ENCODE measurements at regions not wholly inside any gene's neighbourhood (a gene's known extent, or its start where the extent isn't known, plus 50 kb on each side); places are given as distances from the start of the nearest gene placed in this dataset.

- TF ChIP-seq, protein P1, sequence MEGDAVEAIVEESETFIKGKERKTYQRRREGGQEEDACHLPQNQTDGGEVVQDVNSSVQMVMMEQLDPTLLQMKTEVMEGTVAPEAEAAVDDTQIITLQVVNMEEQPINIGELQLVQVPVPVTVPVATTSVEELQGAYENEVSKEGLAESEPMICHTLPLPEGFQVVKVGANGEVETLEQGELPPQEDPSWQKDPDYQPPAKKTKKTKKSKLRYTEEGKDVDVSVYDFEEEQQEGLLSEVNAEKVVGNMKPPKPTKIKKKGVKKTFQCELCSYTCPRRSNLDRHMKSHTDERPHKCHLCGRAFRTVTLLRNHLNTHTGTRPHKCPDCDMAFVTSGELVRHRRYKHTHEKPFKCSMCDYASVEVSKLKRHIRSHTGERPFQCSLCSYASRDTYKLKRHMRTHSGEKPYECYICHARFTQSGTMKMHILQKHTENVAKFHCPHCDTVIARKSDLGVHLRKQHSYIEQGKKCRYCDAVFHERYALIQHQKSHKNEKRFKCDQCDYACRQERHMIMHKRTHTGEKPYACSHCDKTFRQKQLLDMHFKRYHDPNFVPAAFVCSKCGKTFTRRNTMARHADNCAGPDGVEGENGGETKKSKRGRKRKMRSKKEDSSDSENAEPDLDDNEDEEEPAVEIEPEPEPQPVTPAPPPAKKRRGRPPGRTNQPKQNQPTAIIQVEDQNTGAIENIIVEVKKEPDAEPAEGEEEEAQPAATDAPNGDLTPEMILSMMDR (conservative IDR thresholded peaks at IDR 0.05; ENCODE audit: low read depth, low read length): no peak
- no peak overlapping the region for H3K4me3 ChIP-seq (ENCODE audit: low read depth, low read length)
- no peak for DNase-seq (ENCODE audit: low read depth)
These were observed 267.3 kb upstream of the LYZL1 start for GRCh38 chr10:29021591-29021990.

DNA sequence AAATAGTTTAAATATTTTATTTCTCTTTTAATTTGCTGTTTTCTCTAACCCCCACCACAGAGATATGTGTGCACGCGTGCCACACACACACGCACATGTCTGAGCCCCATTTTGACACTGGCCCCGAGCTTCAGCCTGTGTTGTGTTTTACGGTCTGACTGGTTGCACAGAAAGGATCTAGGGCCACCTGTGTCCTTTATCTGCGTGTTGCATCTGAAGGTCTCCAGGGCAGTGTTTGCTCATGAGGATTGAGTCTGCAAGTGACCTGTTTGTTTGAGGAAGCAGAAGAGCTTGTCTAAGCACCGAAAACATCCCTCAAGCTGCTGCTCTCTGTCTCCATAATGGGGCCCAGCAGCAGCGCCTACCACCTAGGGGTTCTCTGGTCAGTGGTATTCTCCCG, 266.4 kb upstream of the LYZL1 start:
- DNase-seq (ENCODE audit: low read depth): no peak
- TF ChIP-seq, protein P1 (conservative IDR thresholded peaks at IDR 0.05; ENCODE audit: low read depth, low read length): no peak
- H3K4me3 ChIP-seq (ENCODE audit: low read depth, low read length): no peak overlapping the region

DNA sequence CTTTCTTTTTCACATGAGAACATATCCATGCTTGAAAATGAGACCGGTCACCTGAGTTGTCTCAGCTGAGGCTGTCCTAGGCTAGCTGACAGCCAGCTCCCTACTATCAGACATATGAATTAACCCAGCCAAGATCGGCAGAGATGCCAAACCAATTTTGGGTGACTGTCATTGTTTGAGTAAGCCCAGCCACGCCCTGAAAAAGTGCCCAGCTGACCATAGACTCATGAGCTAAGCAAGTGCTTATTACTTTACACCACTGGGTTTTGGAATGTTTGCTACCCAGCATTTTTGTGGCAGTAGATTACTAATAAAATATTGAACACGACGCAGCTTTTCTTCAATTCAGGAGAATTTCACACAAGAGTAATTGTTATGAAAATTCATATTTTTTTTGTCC, 265.2 kb upstream of the LYZL1 start:
- no peak for DNase-seq (ENCODE audit: low read depth)
- no peak overlapping the region for H3K4me3 ChIP-seq (ENCODE audit: low read depth, low read length)
- TF ChIP-seq, protein P1 (conservative IDR thresholded peaks at IDR 0.05; ENCODE audit: low read depth, low read length): no peak

- DNase-seq (ENCODE audit: low read depth): no peak
- TF ChIP-seq, protein P1 (conservative IDR thresholded peaks at IDR 0.05; ENCODE audit: low read depth, low read length): no peak
- no peak overlapping the region for H3K4me3 ChIP-seq (ENCODE audit: low read depth, low read length)
These were observed 262.6 kb upstream of the LYZL1 start for GRCh38 chr10:29026065-29026797.

DNA sequence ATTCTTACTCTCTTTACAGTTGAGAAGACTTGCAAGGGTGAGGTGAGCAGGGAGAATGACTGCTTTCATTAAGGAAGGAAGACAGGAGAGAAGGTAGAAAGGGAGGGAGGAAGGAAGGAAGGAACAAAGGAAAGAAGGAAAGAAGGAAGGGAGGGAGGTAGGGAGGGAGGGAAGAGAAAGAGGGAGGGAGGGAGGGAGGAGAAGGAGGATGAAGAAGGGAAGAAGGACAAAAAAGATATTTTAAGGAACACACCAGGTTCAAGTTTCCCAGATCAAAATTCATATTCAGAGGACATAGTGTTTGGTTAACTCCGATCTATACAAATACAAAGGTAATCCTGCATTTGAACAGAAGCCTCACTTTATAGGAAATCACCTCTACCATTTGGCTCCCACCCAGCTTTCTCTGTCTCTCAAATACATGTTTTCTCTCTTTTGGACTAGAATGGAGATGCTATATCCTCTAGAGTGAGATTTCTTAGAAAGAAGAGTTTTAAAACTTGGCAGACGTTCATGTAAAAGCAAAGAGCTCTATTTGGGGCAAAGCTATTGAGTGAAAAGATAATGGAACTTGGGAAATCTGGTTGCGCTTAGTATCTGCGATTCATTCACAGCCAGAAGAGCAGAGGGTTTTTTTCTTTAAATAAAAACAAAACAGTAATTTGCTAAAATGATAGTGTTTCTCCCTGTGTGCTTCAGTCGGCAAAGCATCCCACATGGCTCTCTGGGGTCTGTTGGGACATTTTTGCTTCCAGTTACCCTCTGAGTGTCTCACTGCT, 261.9 kb upstream of the LYZL1 start:
- DNase-seq (ENCODE audit: low read depth): no peak
- TF ChIP-seq, protein P1 (conservative IDR thresholded peaks at IDR 0.05; ENCODE audit: low read depth, low read length): no peak
- no peak overlapping the region for H3K4me3 ChIP-seq (ENCODE audit: low read depth, low read length)

GRCh38 chr10:29028486-29028885, 260.4 kb upstream of the LYZL1 start:
- DNase-seq (ENCODE audit: low read depth): no peak
- TF ChIP-seq, protein P1 (conservative IDR thresholded peaks at IDR 0.05; ENCODE audit: low read depth, low read length): no peak
- H3K4me3 ChIP-seq (ENCODE audit: low read depth, low read length): no peak overlapping the region
